Brain microvascular endothelial cell (primary cell): ENCODE measurements at regions not wholly inside any gene's neighbourhood (a gene's known extent, or its start where the extent isn't known, plus 50 kb on each side); places are given as distances from the start of the nearest gene placed in this dataset.

Experiments used
- DNase-seq: peaks from one replicate; pipeline ENCODE4 v3.0.0-alpha.2; 2020
- H3K27ac ChIP-seq: fragments of 250-450 bp; sonication (Bioruptor Pico); 2 replicates; pipeline ENCODE4 v1.5.1; 2020; ENCODE audit warnings: mild to moderate bottlenecking, moderate library complexity
- H3K27me3 ChIP-seq: fragments of 250-450 bp; sonication (Bioruptor Pico); replicated peaks from 2 replicates; pipeline ENCODE4 v1.5.1; 2020; ENCODE audit warnings: mild to moderate bottlenecking
- H3K36me3 ChIP-seq: fragments of 250-450 bp; sonication (Bioruptor Pico); replicated peaks from 2 replicates; pipeline ENCODE4 v1.5.1; 2020; ENCODE audit warnings: mild to moderate bottlenecking
- H3K4me3 ChIP-seq: 2 replicates; pipeline ENCODE4 v1.5.1; 2011; ENCODE audit warnings: low read depth, mild to moderate bottlenecking, control low read depth, low read length, moderate library complexity
- in situ Hi-C: cut with HindIII; loops from 2 replicates; pipeline ENCODE4 v1.10.0; 2017; ENCODE audit warnings: low sequenced_read_pairs, low pct_ligation_motif_present
- TF ChIP-seq, protein P1 (sequence below): IDR thresholded peaks from 2 replicates; pipeline ENCODE4 v1.5.1; 2011; ENCODE audit warnings: low read depth, mild to moderate bottlenecking, moderate library complexity, low read length, control low read depth, inconsistent platforms; ENCODE audit errors: missing control alignments

DNA sequence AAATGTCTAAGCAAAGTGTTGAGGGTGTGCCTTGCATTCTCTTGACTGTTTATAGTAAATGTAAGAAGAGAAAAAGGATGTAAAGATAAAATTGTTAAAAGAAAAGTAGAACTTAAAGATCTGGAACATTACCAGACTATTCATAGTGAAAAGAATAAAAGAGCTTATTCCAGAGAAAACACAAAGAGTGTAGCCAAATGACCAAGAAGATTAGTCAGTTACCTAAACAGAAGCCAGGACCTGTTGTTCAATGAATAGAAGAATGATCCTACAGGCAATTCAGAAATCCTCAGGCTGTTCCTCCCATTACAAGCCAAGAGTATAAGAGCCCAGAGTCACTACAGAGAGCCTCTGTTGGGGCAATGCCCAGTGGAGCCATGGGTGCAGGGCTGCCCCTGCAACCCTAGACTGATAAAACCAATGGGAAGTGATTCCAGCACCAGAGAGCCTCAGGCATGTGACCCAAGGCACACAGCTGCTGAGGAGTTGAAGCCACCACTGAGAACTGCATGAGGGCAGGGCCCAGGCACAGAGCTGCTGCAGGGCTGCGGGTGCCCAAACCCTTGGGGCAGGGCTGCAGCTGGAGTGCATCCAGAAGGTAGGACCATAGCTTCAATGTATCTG, 91.1 kb upstream of the SLC38A4 start:
- no peak overlapping the region for H3K27ac ChIP-seq
- in situ Hi-C loops = no loop called here

DNA sequence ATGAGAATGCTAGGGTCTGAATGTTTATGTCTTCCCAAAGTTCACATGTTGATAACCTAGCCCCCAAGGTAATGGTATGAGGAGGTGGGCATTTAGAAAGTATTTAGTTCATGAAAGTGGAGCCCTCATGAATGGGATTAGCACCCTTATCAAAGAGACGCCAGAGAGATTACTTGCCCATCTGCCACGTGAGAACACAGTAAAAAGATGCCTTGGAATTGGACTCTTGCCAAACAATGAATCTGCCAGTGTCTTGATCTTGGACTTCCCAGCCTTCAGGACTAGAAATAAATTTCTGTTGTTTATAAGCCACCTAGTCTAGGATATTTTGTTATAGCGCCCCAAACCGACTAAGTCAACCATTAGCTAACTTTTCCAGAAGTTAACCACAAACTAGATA, 92.0 kb upstream of the SLC38A4 start:
- in situ Hi-C loops = no loop called here

More for the DNA sequence above, 91.1 kb upstream of the SLC38A4 start:
- H3K27me3 ChIP-seq = no peaks in the 10 kb centered on the region
- no peaks in the 10 kb centered on the region for H3K36me3 ChIP-seq
- no peak overlapping the region for H3K4me3 ChIP-seq
- no peak for DNase-seq
- TF ChIP-seq, protein P1, sequence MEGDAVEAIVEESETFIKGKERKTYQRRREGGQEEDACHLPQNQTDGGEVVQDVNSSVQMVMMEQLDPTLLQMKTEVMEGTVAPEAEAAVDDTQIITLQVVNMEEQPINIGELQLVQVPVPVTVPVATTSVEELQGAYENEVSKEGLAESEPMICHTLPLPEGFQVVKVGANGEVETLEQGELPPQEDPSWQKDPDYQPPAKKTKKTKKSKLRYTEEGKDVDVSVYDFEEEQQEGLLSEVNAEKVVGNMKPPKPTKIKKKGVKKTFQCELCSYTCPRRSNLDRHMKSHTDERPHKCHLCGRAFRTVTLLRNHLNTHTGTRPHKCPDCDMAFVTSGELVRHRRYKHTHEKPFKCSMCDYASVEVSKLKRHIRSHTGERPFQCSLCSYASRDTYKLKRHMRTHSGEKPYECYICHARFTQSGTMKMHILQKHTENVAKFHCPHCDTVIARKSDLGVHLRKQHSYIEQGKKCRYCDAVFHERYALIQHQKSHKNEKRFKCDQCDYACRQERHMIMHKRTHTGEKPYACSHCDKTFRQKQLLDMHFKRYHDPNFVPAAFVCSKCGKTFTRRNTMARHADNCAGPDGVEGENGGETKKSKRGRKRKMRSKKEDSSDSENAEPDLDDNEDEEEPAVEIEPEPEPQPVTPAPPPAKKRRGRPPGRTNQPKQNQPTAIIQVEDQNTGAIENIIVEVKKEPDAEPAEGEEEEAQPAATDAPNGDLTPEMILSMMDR = no peak

DNA sequence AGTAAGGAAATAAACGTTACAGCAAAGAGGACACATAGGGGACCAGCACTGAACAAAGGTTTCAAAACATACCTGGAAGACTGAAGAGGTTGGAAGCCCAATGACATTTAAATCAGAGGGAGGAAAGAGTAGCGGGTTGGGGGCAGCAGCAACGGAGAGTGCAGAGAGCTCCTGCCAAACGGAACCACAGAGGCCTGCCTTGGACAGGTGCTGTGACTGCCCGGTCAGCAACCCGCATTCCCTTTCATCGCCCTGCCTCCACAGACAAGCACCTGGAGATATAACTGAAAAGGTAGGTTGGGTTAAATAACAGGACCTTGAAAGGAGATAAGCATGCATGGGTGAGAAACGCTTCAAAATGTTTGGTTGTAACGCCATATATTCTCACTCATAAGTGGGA, 92.8 kb upstream of the SLC38A4 start:
- in situ Hi-C loops = no loop called here
- Histone ChIP-seq H3K36me3 (no peaks in the 10 kb centered on the region), H3K27me3 (no peaks in the 10 kb centered on the region), H3K27ac (no peak overlapping the region), H3K4me3 (no peak overlapping the region)
- TF ChIP-seq, protein P1 = no peak
- no peak for DNase-seq

More for the DNA sequence above, 92.0 kb upstream of the SLC38A4 start:
- Histone ChIP-seq H3K27ac (no peak overlapping the region), H3K4me3 (no peak overlapping the region), H3K36me3 (no peaks in the 10 kb centered on the region), H3K27me3 (no peaks in the 10 kb centered on the region)
- TF ChIP-seq, protein P1 = no peak
- DNase-seq = no peak

DNA sequence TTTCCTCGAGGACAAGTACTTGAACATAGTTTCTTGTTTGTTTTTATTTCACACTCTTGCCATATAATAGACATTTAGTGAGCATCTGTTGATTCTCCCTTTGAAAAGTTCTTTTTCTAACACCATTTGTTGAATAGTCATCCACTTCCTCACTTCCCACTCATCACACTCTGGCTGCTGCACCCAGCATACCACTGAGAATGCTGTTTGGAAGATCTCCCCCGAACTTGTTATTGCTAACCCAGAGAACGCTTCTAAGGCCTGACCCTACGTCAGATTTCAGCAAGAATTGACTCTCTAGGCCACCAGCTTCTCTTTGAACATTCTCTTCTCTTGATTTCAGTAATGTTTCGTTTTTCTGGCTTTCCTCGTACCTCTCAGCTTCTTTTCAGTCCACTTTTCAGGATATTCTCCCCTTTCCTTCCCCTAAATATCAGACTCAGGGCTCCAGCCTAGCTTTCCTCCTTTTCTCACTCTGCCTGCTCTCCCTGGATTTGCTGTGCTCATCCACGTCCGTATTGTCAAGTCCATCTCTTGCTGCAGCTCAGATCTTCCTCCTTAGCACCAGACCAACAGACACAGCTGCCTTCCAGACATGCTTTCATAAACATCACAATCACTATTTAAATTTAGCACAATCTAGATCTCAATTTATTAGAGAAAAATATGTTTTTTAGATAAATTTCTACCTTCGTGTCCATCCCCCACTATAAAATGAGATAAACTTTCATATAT, 94.0 kb upstream of the SLC38A4 start:
- no peak for DNase-seq
- in situ Hi-C loops = no loop called here
- TF ChIP-seq, protein P1 = no peak
- no peaks in the 10 kb centered on the region for H3K27me3 ChIP-seq
- H3K36me3 ChIP-seq = no peaks in the 10 kb centered on the region
- no peak overlapping the region for H3K4me3 ChIP-seq
- no peak overlapping the region for H3K27ac ChIP-seq

DNA sequence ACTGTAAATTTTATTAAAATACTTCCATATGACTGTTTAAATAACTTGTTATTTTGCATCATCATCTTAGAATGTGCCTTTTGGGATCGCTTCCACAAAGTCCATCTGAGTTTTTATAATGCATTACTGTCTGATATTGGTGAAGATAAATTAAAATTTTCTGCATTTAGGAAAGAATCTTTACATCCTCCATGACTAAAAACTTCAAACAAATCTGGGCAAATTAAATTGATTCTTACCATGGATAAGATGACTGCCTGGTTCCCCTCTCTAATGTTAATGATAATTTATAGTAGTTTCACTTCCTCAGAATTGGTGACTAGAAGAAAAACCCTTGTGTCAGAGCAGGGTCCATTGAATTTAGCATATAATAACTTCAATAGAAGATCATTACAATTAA, 94.7 kb upstream of the SLC38A4 start:
- Histone ChIP-seq H3K36me3 (no peaks in the 10 kb centered on the region), H3K27ac (no peak overlapping the region), H3K27me3 (no peaks in the 10 kb centered on the region), H3K4me3 (no peak overlapping the region)
- in situ Hi-C loops = no loop called here
- TF ChIP-seq, protein P1 = no peak
- DNase-seq = no peak
